Gastroesophageal sphincter (tissue), 4 donors: ENCODE measurements at regions not wholly inside any gene's neighbourhood (a gene's known extent, or its start where the extent isn't known, plus 50 kb on each side); places are given as distances from the start of the nearest gene placed in this dataset.

Experiments
- ATAC-seq: fragments of 150-250 bp; one replicate; pipeline ENCODE4 v1.9.1; 2016; ENCODE audit warnings: mild to moderate bottlenecking, moderate library complexity
- H3K27ac ChIP-seq, 4 donors: fragments of 200-600 bp; sonication (generic) in 3 of 4; 1 replicate in 3 of 4; 2 replicates in 1 of 4; pipeline ENCODE4 v1.5.1; 2016 to 2019
- H3K27me3 ChIP-seq: fragments of 200-600 bp; sonication (generic); one replicate; pipeline ENCODE4 v1.5.1; 2019
- H3K36me3 ChIP-seq, 2 donors: fragments of 200-600 bp; sonication (generic); one replicate each; pipeline ENCODE4 v1.5.1; 2019; ENCODE audit warnings: control low read depth in 1 of 2
- H3K4me1 ChIP-seq, 3 donors: fragments of 200-600 bp; sonication (generic); 1 replicate in 2 of 3; 2 replicates in 1 of 3; pipeline ENCODE4 v1.5.1; 2016 to 2019; ENCODE audit warnings: control low read depth in 2 of 3
- H3K4me3 ChIP-seq, 2 donors: fragments of 200-600 bp; sonication (generic); one replicate each; pipeline ENCODE4 v1.5.1; 2019; ENCODE audit warnings: mild to moderate bottlenecking in 1 of 2, moderate library complexity in 1 of 2
- H3K9me3 ChIP-seq, 3 donors: fragments of 200-600 bp; sonication (generic); one replicate each; pipeline ENCODE4 v1.5.1; 2017 to 2019; ENCODE audit warnings: control low read depth in 2 of 3
- CTCF ChIP-seq, 4 experiments: fragments of 200-600 bp in 2 of 4; fragments of 450-650 bp in 2 of 4; sonication (generic) in 1 of 4; IDR thresholded peaks; one replicate each; pipeline ENCODE4 v1.5.1; 2017 to 2019; ENCODE audit warnings: antibody characterized with exemption in 4 of 4, mild to moderate bottlenecking in 2 of 4, moderate library complexity in 2 of 4
- EP300 ChIP-seq: sonication (generic); formaldehyde crosslinking; IDR thresholded peaks from one replicate; pipeline ENCODE4 v1.6.1; 2017; ENCODE audit warnings: antibody characterized with exemption, mild to moderate bottlenecking
- POLR2A ChIP-seq, 2 donors: fragments of 450-650 bp; IDR thresholded peaks; one replicate each; pipeline ENCODE4 v1.6.1; 2017; ENCODE audit warnings: antibody characterized with exemption in 2 of 2, mild to moderate bottlenecking in 2 of 2, moderate library complexity in 1 of 2
- POLR2AphosphoS5 ChIP-seq: sonication (generic); formaldehyde crosslinking; IDR thresholded peaks from one replicate; pipeline ENCODE4 v1.6.1; 2017; ENCODE audit warnings: antibody characterized with exemption
- WGBS, 2 donors: methylation state at CpG; one replicate each; pipeline ENCODE4 v1.1.5; 2018; ENCODE audit warnings: low coverage in 1 of 2; 5-methylcytosine and 5-hydroxymethylcytosine counted together

DNA sequence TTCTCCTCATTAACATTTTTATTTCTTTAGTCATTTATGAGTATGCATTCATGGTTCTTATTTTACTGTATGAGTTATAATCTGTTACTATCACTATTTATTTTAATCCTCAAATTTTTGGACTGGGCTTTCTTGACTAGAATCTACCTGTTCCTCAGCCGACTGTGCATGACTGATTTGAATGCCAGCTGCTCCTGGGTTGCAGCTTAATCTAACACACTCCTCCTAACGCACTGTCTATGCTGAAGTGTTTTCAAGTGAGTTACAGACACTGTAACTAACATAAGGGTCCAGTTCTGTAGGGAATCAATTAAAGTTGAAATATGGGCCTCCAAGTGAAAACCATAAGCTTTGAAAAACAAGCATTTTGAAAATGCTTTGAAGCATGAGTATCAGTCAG is 137.4 kb upstream of the ARSJ start:
- Histone ChIP-seq H3K4me3 (no peak overlapping the region), H3K36me3 (no peaks in the 10 kb centered on the region), H3K27me3 (no peaks in the 10 kb centered on the region), H3K4me1 (no peaks in the 10 kb centered on the region), H3K9me3 (no peaks in the 10 kb centered on the region), H3K27ac (no peak overlapping the region)
- ATAC-seq, result no peak
- TF ChIP-seq POLR2A (IDR thresholded peaks at IDR 0.05) (no peak), EP300 (no peak), POLR2AphosphoS5 (no peak), CTCF (IDR thresholded peaks at IDR 0.05) (no peak)
- 76 to 90% methylated on average over 2 of the region's 2 CpGs for WGBS, 2 donors

- Histone ChIP-seq H3K4me3 (no peak overlapping the region), H3K27ac (no peak overlapping the region), H3K4me1 (no peaks in the 10 kb centered on the region), H3K36me3 (no peaks in the 10 kb centered on the region), H3K27me3 (no peaks in the 10 kb centered on the region), H3K9me3 (no peaks in the 10 kb centered on the region)
- ATAC-seq, result no peak
- no peak for TF ChIP-seq POLR2AphosphoS5
- TF ChIP-seq CTCF (IDR thresholded peaks at IDR 0.05), result no peak
- no peak for TF ChIP-seq EP300
- no peak for TF ChIP-seq POLR2A (IDR thresholded peaks at IDR 0.05)
- WGBS, 2 donors, result 67 to 100% methylated on average over 1 of the region's 1 CpG
Observed at GRCh38 chr4:114121221-114121620, 141.8 kb upstream of the ARSJ start.

- ATAC-seq, result no peak
- WGBS, 2 donors, result 100% methylated on average over 1 to 2 of the region's 2 CpGs
- Histone ChIP-seq H3K9me3 (no peaks in the 10 kb centered on the region), H3K36me3 (no peaks in the 10 kb centered on the region), H3K4me3 (no peak overlapping the region), H3K4me1 (peaks cover 0 to 4% (median 0%) of the 10 kb centered on the region in 3 donors), H3K27ac (no peak overlapping the region), H3K27me3 (no peaks in the 10 kb centered on the region)
- TF ChIP-seq POLR2A (IDR thresholded peaks at IDR 0.05), result no peak
- no peak for TF ChIP-seq POLR2AphosphoS5
- TF ChIP-seq CTCF (IDR thresholded peaks at IDR 0.05), result no peak
- no peak for TF ChIP-seq EP300
Observed at GRCh38 chr4:114132199-114132598, 152.8 kb upstream of the ARSJ start.

- Histone ChIP-seq H3K36me3 (no peaks in the 10 kb centered on the region), H3K27ac (no peak overlapping the region), H3K4me3 (no peak overlapping the region), H3K27me3 (no peaks in the 10 kb centered on the region), H3K9me3 (no peaks in the 10 kb centered on the region), H3K4me1 (peaks cover 0 to 11% (median 0%) of the 10 kb centered on the region in 3 donors)
- no peak for ATAC-seq
- no peak for TF ChIP-seq POLR2AphosphoS5
- no peak for TF ChIP-seq CTCF (IDR thresholded peaks at IDR 0.05)
- no peak for TF ChIP-seq EP300
- TF ChIP-seq POLR2A (IDR thresholded peaks at IDR 0.05), result no peak
- 87 to 94% methylated on average over 1 to 2 of the region's 2 CpGs for WGBS, 2 donors
Observed at GRCh38 chr4:114132830-114133229, 153.4 kb upstream of the ARSJ start.

DNA sequence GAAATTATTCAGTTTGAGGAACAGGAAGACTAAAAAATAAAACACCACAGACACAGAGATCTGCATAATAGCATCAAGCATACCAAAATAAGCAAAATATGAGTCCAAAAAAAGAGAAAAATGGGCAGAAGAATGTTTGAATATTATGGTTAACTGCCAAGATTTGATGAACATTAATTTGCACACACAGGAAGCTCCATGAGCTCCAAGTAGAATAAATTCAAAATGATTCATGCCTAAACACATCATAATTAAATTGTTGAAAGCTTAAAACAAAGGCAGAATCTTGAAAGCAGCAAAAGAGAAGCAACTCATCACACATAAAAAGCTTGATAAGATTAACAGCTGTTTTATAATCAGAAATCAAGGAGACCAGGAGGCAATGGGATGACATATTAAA is 156.6 kb upstream of the ARSJ start:
- TF ChIP-seq POLR2A (IDR thresholded peaks at IDR 0.05) (no peak), CTCF (IDR thresholded peaks at IDR 0.05) (no peak), EP300 (no peak), POLR2AphosphoS5 (no peak)
- Histone ChIP-seq H3K27ac (no peak overlapping the region), H3K27me3 (no peaks in the 10 kb centered on the region), H3K4me3 (no peak overlapping the region), H3K9me3 (no peaks in the 10 kb centered on the region), H3K36me3 (no peaks in the 10 kb centered on the region), H3K4me1 (peaks cover 0 to 14% (median 0%) of the 10 kb centered on the region in 3 donors)
- no peak for ATAC-seq
